Parathyroid adenoma (tissue), 2 donors: ENCODE measurements at regions not wholly inside any gene's neighbourhood (a gene's known extent, or its start where the extent isn't known, plus 50 kb on each side); places are given as distances from the start of the nearest gene placed in this dataset.

Experiments
- H2AFZ ChIP-seq: fragments of 300-600 bp; sonication (generic); one replicate; pipeline ENCODE4 v1.7.0; 2017; ENCODE audit warnings: antibody characterized with exemption, mild to moderate bottlenecking
- H3K27ac ChIP-seq: fragments of 300-600 bp; sonication (generic); one replicate; pipeline ENCODE4 v1.7.0; 2017
- H3K27me3 ChIP-seq: fragments of 300-600 bp; sonication (generic); one replicate; pipeline ENCODE4 v1.7.0; 2017; ENCODE audit warnings: low read length; ENCODE audit not compliant: control insufficient read depth, insufficient read depth
- H3K36me3 ChIP-seq: fragments of 300-600 bp; sonication (generic); one replicate; pipeline ENCODE4 v1.7.0; 2017; ENCODE audit warnings: low read length; ENCODE audit not compliant: control insufficient read depth, insufficient read depth
- H3K4me1 ChIP-seq: fragments of 300-600 bp; sonication (generic); one replicate; pipeline ENCODE4 v1.7.0; 2017; ENCODE audit warnings: control low read depth
- H3K4me2 ChIP-seq: fragments of 300-600 bp; sonication (generic); one replicate; pipeline ENCODE4 v1.7.0; 2017; ENCODE audit warnings: low read length
- H3K4me3 ChIP-seq: fragments of 300-600 bp; sonication (generic); one replicate; pipeline ENCODE4 v1.7.0; 2017; ENCODE audit warnings: low read depth, low read length
- H3K79me2 ChIP-seq: fragments of 300-600 bp; sonication (generic); one replicate; pipeline ENCODE4 v1.7.0; 2017; ENCODE audit warnings: control low read depth
- H3K9ac ChIP-seq: fragments of 300-600 bp; sonication (generic); one replicate; pipeline ENCODE4 v1.7.0; 2017; ENCODE audit warnings: mild to moderate bottlenecking
- H3K9me3 ChIP-seq: fragments of 300-600 bp; sonication (generic); one replicate; pipeline ENCODE4 v1.7.0; 2017; ENCODE audit warnings: low read length; ENCODE audit not compliant: control insufficient read depth
- TF ChIP-seq, protein P1 (sequence below): fragments of 300-600 bp; sonication (generic); IDR thresholded peaks from one replicate; pipeline ENCODE4 v1.7.0; 2017; ENCODE audit warnings: antibody characterized with exemption, mild to moderate bottlenecking
- donor health status: primary hyperparathyroidism.

DNA sequence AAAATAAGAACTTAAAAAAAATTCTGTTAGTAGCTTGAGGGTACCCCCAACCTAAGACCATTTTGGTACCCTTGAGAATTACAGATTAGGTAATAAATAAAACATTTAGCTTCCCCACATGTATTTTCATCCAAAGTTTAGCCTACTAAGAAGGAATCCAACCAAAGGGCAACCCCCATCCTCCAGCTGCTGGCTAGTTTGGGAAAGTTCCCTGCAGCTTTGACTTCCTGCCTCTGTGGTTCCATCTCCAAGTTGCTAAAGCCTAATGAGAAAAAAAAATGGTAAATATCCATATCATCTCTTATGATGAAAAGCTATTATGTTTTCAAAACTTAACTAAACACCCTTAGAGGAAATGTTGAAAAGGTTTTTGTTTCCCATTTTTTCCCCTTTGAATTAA lies 547.2 kb downstream of the ANKRD7 start:
- no peaks in the 10 kb centered on the region for H3K9me3 ChIP-seq
- TF ChIP-seq, protein P1, sequence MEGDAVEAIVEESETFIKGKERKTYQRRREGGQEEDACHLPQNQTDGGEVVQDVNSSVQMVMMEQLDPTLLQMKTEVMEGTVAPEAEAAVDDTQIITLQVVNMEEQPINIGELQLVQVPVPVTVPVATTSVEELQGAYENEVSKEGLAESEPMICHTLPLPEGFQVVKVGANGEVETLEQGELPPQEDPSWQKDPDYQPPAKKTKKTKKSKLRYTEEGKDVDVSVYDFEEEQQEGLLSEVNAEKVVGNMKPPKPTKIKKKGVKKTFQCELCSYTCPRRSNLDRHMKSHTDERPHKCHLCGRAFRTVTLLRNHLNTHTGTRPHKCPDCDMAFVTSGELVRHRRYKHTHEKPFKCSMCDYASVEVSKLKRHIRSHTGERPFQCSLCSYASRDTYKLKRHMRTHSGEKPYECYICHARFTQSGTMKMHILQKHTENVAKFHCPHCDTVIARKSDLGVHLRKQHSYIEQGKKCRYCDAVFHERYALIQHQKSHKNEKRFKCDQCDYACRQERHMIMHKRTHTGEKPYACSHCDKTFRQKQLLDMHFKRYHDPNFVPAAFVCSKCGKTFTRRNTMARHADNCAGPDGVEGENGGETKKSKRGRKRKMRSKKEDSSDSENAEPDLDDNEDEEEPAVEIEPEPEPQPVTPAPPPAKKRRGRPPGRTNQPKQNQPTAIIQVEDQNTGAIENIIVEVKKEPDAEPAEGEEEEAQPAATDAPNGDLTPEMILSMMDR, result no peak
- no peak overlapping the region for H2AFZ ChIP-seq
- H3K27ac ChIP-seq, result no peak overlapping the region
- H3K4me1 ChIP-seq, result no peaks in the 10 kb centered on the region
- H3K36me3 ChIP-seq, result no peaks in the 10 kb centered on the region
- no peak overlapping the region for H3K9ac ChIP-seq
- H3K27me3 ChIP-seq, result no peaks in the 10 kb centered on the region
- H3K4me3 ChIP-seq, result no peak overlapping the region
- no peak overlapping the region for H3K4me2 ChIP-seq
- H3K79me2 ChIP-seq, result no peaks in the 10 kb centered on the region

DNA sequence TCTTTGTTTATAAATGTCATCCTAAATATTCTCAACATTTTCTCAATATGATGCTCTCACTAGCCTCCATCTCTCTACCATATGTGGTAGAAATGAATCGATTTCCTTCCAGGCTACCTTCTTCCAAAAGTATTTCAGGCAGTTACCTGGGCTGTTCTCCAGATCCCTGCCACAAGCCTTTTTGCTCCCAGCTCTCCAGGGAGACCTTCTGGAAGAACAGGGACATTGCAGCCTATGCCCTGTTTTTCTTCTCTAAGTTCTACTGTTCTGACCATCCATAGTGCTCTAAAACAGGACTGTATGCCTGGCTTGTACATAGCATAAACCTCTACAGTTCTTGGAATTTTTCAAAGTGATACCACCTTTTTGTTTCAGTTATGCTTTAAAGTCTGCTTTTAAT lies 552.8 kb downstream of the ANKRD7 start:
- Histone ChIP-seq H3K9me3 (no peaks in the 10 kb centered on the region), H3K4me3 (no peak overlapping the region), H3K27ac (no peak overlapping the region), H3K27me3 (no peaks in the 10 kb centered on the region), H3K79me2 (no peaks in the 10 kb centered on the region), H3K9ac (no peak overlapping the region), H3K36me3 (no peaks in the 10 kb centered on the region), H3K4me2 (no peak overlapping the region), H2AFZ (no peak overlapping the region), H3K4me1 (no peaks in the 10 kb centered on the region)
- TF ChIP-seq, protein P1, result no peak

DNA sequence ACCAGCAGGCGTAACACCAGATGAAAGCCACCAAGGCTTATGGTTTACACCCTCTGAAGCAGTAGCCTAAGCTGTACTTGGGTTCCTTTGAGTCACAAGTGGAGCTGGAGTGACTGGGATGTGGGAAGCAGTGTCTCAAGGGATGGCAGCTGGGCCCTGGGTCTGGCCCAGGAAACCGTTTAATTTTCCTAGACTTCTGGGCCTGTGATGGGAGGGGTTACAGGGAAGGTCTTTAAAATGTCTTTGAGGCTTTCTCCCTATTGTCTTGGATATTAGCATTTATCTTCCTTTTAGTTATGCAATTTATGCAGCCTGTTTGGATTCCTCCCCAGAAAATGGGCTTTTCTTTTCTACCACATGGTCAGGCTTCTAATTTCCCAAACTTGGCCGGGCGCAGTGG lies 568.2 kb downstream of the ANKRD7 start:
- Histone ChIP-seq H3K9me3 (no peaks in the 10 kb centered on the region), H3K4me3 (no peak overlapping the region), H3K27ac (no peak overlapping the region), H3K36me3 (no peaks in the 10 kb centered on the region), H3K27me3 (no peaks in the 10 kb centered on the region), H3K4me1 (no peaks in the 10 kb centered on the region), H3K4me2 (no peak overlapping the region), H3K9ac (no peak overlapping the region), H3K79me2 (no peaks in the 10 kb centered on the region), H2AFZ (no peak overlapping the region)
- TF ChIP-seq, protein P1, result no peak

DNA sequence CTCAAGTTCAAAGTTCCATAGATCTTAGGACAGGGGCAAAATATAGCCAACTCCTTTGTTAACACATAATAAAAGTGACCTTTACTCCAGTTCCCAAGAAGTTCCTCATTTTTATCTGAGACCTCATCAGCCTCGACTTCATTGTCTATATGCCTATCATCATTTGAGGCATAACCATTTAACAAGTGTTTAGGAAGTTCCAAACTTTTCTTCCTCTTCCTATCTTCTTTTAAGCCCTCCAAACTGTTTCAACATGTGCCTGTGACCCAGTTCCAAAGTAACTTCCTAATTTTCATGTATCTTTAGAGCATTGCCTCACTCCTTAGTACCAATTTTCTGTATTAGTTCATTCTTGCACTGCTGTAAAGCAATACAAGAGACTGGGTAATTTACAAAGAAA lies 569.1 kb downstream of the ANKRD7 start:
- H3K27ac ChIP-seq, result no peak overlapping the region
- H3K4me2 ChIP-seq, result no peak overlapping the region
- H3K9me3 ChIP-seq, result no peaks in the 10 kb centered on the region
- no peak overlapping the region for H3K4me3 ChIP-seq
- H3K79me2 ChIP-seq, result no peaks in the 10 kb centered on the region
- no peaks in the 10 kb centered on the region for H3K27me3 ChIP-seq
- H2AFZ ChIP-seq, result no peak overlapping the region
- H3K9ac ChIP-seq, result no peak overlapping the region
- no peaks in the 10 kb centered on the region for H3K4me1 ChIP-seq
- no peaks in the 10 kb centered on the region for H3K36me3 ChIP-seq
- TF ChIP-seq, protein P1, result no peak

DNA sequence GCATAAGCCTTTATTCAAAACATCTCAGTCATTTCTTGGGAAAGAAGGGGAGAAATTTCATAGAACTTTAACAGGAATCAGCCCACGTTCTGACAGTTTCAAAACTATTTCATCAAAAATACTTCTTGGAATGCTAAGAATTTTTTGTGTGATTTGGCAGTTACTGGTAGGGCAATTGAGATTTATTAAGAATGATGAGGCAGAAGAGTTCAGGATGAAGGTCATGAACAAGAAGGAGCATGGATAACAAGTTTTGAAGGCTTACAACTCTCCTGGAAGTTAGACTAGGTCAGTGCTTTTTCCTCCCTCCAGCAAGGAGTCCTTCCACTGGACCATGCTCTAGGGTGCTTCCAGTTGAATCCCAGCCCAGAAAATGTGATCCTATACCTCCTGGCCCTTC lies 569.9 kb downstream of the ANKRD7 start:
- Histone ChIP-seq H3K4me3 (no peak overlapping the region), H3K9me3 (no peaks in the 10 kb centered on the region), H3K4me1 (no peaks in the 10 kb centered on the region), H2AFZ (no peak overlapping the region), H3K79me2 (no peaks in the 10 kb centered on the region), H3K4me2 (no peak overlapping the region), H3K27me3 (no peaks in the 10 kb centered on the region), H3K9ac (no peak overlapping the region), H3K27ac (no peak overlapping the region), H3K36me3 (no peaks in the 10 kb centered on the region)
- TF ChIP-seq, protein P1, result no peak
